Mesodermal cell (in vitro differentiated cells): ENCODE measurements at regions not wholly inside any gene's neighbourhood (a gene's known extent, or its start where the extent isn't known, plus 50 kb on each side); places are given as distances from the start of the nearest gene placed in this dataset.
A peak's percentile ranks its signal among the peaks of the same experiment; 100 is the strongest.

Source experiments
- H3K27ac ChIP-seq: 2 replicates; pipeline ENCODE4 v1.7.0; 2013; ENCODE audit warnings: mild to moderate bottlenecking, low read depth, low read length, moderate library complexity; ENCODE audit not compliant: severe bottlenecking
- H3K36me3 ChIP-seq: 2 replicates; pipeline ENCODE4 v1.7.1; 2013; ENCODE audit warnings: mild to moderate bottlenecking, low read length, moderate library complexity; ENCODE audit not compliant: control insufficient read depth, insufficient read depth
- H3K4me1 ChIP-seq: one replicate; pipeline ENCODE4 v1.7.1; 2013; ENCODE audit warnings: mild to moderate bottlenecking, low read length; ENCODE audit not compliant: insufficient read depth, control insufficient read depth, poor library complexity, severe bottlenecking
- H3K4me3 ChIP-seq: 2 replicates; pipeline ENCODE4 v1.7.0; 2013; ENCODE audit warnings: low read length, control low read depth, mild to moderate bottlenecking; ENCODE audit not compliant: insufficient read depth, poor library complexity, severe bottlenecking; ENCODE audit errors: extremely low read depth
- H3K9me3 ChIP-seq: 2 replicates; pipeline ENCODE4 v1.7.1; 2013; ENCODE audit warnings: mild to moderate bottlenecking, low read length, moderate library complexity; ENCODE audit not compliant: control insufficient read depth
- WGBS, 2 experiments: methylation state at CpG; one replicate each; pipeline ENCODE4 v1.1.5; 2013; ENCODE audit warnings: missing lambda C conversion rate in 2 of 2; ENCODE audit not compliant: insufficient coverage in 2 of 2; 5-methylcytosine and 5-hydroxymethylcytosine counted together

DNA sequence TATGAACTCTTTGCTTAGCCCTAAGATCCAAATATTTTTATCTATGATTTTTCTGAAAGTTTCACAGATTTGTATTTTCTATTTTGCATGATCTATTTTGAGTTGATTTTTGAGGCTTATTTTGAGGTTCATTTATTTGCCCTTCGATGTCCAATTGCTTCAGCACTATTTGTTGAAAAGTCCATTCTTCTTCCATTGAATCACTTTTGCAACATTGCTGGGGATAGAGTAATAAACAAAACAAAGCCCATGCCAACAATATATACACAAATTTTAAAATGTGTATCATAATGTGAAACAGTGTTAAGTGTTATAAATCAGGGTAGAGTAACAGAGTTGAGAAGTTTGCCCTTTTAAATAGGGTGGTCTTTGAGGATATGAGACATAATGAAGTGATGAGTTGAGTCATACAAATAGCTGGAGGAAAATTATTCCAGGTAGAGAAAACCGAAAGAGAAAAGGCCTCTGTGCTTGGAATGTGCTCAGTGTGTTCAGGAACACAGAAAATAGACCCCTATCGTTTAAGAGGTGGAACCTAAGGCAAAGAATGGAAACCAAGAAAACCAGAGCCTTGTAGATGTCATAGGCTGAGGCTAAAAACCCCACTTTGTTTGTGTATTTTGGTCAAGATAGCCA, 172.7 kb upstream of the NR5A2 start:
- 79 to 94% methylated on average over 2 of the region's 3 CpGs for WGBS, 2 experiments
- Histone ChIP-seq H3K9me3 (no peaks in the 10 kb centered on the region), H3K27ac (no peak overlapping the region), H3K4me1 (peaks cover 28% of the 10 kb centered on the region), H3K36me3 (no peaks in the 10 kb centered on the region), H3K4me3 (no peak overlapping the region)

DNA sequence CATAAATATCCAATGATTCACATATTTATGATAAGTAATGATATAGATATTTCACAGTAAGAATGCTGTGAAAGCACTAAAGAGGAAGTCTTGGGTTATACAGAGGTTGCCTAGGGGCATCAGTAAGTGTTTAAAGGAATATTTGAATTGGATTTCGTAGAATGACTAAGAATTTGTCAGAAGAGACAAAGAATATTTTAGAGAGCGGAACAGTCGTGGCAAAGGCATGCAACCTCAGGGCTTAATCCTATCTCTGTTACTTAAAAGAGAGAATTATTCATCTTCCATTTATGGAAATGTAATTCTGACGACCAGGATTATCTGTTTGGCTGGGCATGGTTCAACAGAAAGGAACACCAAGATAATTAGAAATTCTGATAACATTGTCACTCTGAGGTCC, 171.9 kb upstream of the NR5A2 start:
- Histone ChIP-seq H3K9me3 (no peaks in the 10 kb centered on the region), H3K27ac (no peak overlapping the region), H3K4me1 (peaks cover 28% of the 10 kb centered on the region), H3K4me3 (no peak overlapping the region), H3K36me3 (no peaks in the 10 kb centered on the region)
- whole genome bisulfite sequencing, 2 experiments: 73 to 100% methylated on average over 1 to 2 of the region's 4 CpGs

- H3K27ac ChIP-seq: peak overlapping the region; percentile 7
- WGBS, 2 experiments: 48% methylated on average over 2 of the region's 4 CpGs; no CpG with 5 or more reads in 1 of the 2 experiments
- H3K4me3 ChIP-seq: no peak overlapping the region
- H3K9me3 ChIP-seq: no peaks in the 10 kb centered on the region
- H3K36me3 ChIP-seq: no peaks in the 10 kb centered on the region
- H3K4me1 ChIP-seq: peaks cover 29% of the 10 kb centered on the region
Observed at GRCh38 chr1:199856216-199856780, 171.2 kb upstream of the NR5A2 start.

GRCh38 chr1:199857108-199857507, 170.4 kb upstream of the NR5A2 start:
- Histone ChIP-seq H3K4me1 (peaks cover 25% of the 10 kb centered on the region), H3K27ac (no peak overlapping the region), H3K9me3 (no peaks in the 10 kb centered on the region), H3K4me3 (no peak overlapping the region), H3K36me3 (no peaks in the 10 kb centered on the region)
- WGBS, 2 experiments: 85 to 86% methylated on average over 2 of the region's 4 CpGs

GRCh38 chr1:199857516-199857915, 170.0 kb upstream of the NR5A2 start:
- Histone ChIP-seq H3K27ac (no peak overlapping the region), H3K4me3 (no peak overlapping the region), H3K4me1 (peaks cover 25% of the 10 kb centered on the region), H3K36me3 (no peaks in the 10 kb centered on the region), H3K9me3 (no peaks in the 10 kb centered on the region)
- WGBS, 2 experiments: 100% methylated on average over 1 of the region's 1 CpG

- WGBS, 2 experiments: 96% methylated on average over 4 of the region's 4 CpGs; no CpG with 5 or more reads in 1 of the 2 experiments
- peaks cover 25% of the 10 kb centered on the region for H3K4me1 ChIP-seq
- no peak overlapping the region for H3K27ac ChIP-seq
- H3K9me3 ChIP-seq: no peaks in the 10 kb centered on the region
- no peaks in the 10 kb centered on the region for H3K36me3 ChIP-seq
- H3K4me3 ChIP-seq: no peak overlapping the region
Observed at GRCh38 chr1:199858171-199858570, 169.3 kb upstream of the NR5A2 start.

- WGBS, 2 experiments: no CpG with 5 or more reads among the region's 1 CpG
- Histone ChIP-seq H3K4me3 (no peak overlapping the region), H3K36me3 (no peaks in the 10 kb centered on the region), H3K9me3 (no peaks in the 10 kb centered on the region), H3K4me1 (peaks cover 25% of the 10 kb centered on the region), H3K27ac (peak overlapping the region; percentile 71)
Observed at GRCh38 chr1:199858856-199859255, 168.7 kb upstream of the NR5A2 start.

DNA sequence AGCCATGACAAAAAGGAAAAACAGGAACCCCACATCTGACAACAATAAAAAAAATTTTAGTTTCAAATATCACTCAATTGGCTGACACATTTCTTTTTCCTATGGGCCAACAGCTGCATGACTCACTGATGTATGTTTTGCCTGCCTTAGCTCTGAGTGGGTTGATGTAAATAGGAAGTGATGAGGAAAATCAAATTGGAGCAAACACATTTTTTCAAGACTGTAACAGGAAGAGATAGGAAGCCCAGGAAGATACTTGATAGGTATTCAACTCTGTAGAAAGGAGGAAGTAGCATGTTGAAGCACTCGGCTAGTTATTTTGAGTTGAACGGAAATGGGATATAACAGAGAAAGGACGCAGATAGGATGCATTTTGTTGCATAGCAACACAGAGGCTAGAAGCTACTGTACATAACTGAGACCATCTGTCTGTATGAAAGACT, 168.0 kb upstream of the NR5A2 start:
- Histone ChIP-seq H3K27ac (peak overlapping the region; percentile 71), H3K9me3 (no peaks in the 10 kb centered on the region), H3K4me3 (no peak overlapping the region), H3K4me1 (peaks cover 25% of the 10 kb centered on the region), H3K36me3 (no peaks in the 10 kb centered on the region)
- 82 to 91% methylated on average over 2 to 3 of the region's 3 CpGs for WGBS, 2 experiments

DNA sequence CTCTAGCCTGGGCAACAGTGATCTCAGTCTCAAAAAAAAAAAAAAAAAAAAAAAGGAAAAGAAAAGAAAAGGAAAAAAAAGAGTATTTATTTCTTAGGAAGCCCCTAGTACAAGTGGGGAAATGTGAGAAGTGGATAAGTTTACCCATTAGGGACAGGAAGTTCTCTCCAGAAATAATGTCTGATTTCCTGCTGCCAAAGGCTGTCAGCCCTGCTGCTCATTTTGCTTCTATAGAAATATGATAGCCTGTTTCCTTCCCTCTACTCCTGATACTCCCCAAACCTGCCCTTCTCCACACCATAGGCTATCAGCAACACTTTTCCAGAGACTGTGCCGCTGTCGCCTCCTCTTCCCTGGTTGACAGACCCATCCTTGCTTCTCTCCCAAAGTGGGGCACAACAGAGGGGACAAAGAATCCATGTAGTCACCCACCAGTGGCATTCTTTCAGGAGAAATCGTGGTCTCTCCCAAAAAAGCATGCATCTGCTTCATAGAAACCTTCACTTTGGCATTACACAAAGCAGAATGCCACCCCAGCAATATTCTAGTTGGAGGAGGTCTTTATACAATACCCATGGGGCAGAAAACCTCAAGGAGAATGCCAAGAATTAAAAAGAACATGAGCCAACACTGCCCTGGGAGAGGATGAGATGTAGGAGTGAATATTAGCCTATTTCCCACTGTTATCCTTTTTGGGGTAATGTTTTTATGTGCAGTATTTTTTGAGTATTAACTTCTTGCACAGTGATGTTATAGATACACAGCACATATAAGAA, 166.3 kb upstream of the NR5A2 start:
- WGBS, 2 experiments: 94 to 100% methylated on average over 2 of the region's 3 CpGs
- no peaks in the 10 kb centered on the region for H3K36me3 ChIP-seq
- H3K4me3 ChIP-seq: no peak overlapping the region
- H3K27ac ChIP-seq: peak overlapping the region; percentile 10
- peaks cover 18% of the 10 kb centered on the region for H3K4me1 ChIP-seq
- no peaks in the 10 kb centered on the region for H3K9me3 ChIP-seq

DNA sequence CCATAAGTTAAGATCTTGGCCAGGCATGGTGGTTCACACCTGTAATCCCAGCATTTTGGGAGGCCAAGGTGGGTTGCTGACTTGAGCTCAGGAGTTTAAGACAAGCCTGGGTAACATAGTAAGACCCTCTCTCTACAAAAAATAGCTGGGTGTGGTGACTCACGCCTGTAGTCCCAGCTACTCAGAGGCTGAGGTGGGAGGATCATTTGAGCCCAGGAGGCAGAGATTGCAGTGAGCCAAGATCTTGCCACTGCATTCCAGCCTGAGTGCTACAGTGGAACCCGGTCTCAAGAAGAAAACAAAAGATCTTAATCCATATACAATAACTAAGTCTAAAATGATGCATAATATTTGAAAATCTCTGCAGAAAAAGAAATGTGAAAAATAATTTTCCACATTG, 165.5 kb upstream of the NR5A2 start:
- no peaks in the 10 kb centered on the region for H3K36me3 ChIP-seq
- H3K27ac ChIP-seq: no peak overlapping the region
- H3K9me3 ChIP-seq: no peaks in the 10 kb centered on the region
- H3K4me3 ChIP-seq: no peak overlapping the region
- H3K4me1 ChIP-seq: peaks cover 17% of the 10 kb centered on the region
- WGBS, 2 experiments: 83% methylated on average over 1 of the region's 2 CpGs; no CpG with 5 or more reads in 1 of the 2 experiments
